ENCODE measurements at regions not wholly inside any gene's neighbourhood (a gene's known extent, or its start where the extent isn't known, plus 50 kb on each side); places are given as distances from the start of the nearest gene placed in this dataset.

GRCh38 chr9:129493706-129494047 lies 127.2 kb downstream of the C9orf50 start:
- TF ChIP-seq PATZ1 (CRISPR knock-in tag; IDR thresholded peaks at IDR 0.05; ENCODE audit: borderline replicate concordance), result no peak
- no peak for TF ChIP-seq ZFP3 (CRISPR knock-in tag; IDR thresholded peaks at IDR 0.05)
- no peak for TF ChIP-seq TCF4 (CRISPR knock-in tag; IDR thresholded peaks at IDR 0.05; ENCODE audit: borderline replicate concordance)
- no peak for TF ChIP-seq CSRNP3 (CRISPR knock-in tag; IDR thresholded peaks at IDR 0.05)
- no peak for TF ChIP-seq ZNF70 (CRISPR knock-in tag; IDR thresholded peaks at IDR 0.05)
- no peak for TF ChIP-seq RARB (CRISPR knock-in tag; IDR thresholded peaks at IDR 0.05)
- TF ChIP-seq BACH2 (CRISPR knock-in tag; IDR thresholded peaks at IDR 0.05; ENCODE audit: borderline replicate concordance), result no peak
- TF ChIP-seq CREB5 (CRISPR knock-in tag; IDR thresholded peaks at IDR 0.05; ENCODE audit: low read depth), result no peak
- no peak for TF ChIP-seq POU6F1 (CRISPR knock-in tag; IDR thresholded peaks at IDR 0.05; ENCODE audit: borderline replicate concordance, low read depth)
- no peak for TF ChIP-seq ISL1 (CRISPR knock-in tag; IDR thresholded peaks at IDR 0.05)
- no peak for TF ChIP-seq TSHZ2 (CRISPR knock-in tag; IDR thresholded peaks at IDR 0.05)
- no peak for TF ChIP-seq ZNF565 (CRISPR knock-in tag; conservative IDR thresholded peaks at IDR 0.05; ENCODE audit: low read depth)
- no peak for TF ChIP-seq ZC3H10 (CRISPR knock-in tag; IDR thresholded peaks at IDR 0.05)
- no peak for TF ChIP-seq ZNF8 (CRISPR knock-in tag; IDR thresholded peaks at IDR 0.05)
- TF ChIP-seq ARNTL (CRISPR knock-in tag; IDR thresholded peaks at IDR 0.05; ENCODE audit: borderline replicate concordance, low read depth), result no peak
- TF ChIP-seq CSDC2 (CRISPR knock-in tag; IDR thresholded peaks at IDR 0.05), result no peak
- TF ChIP-seq SNAI2 (CRISPR knock-in tag; IDR thresholded peaks at IDR 0.05), result no peak
- no peak for TF ChIP-seq GLIS3 (CRISPR knock-in tag; IDR thresholded peaks at IDR 0.05)
- ATAC-seq, result no peak

- no peak for ATAC-seq
- TF ChIP-seq POU6F1 (CRISPR knock-in tag; IDR thresholded peaks at IDR 0.05; ENCODE audit: borderline replicate concordance, low read depth), result no peak
- TF ChIP-seq BACH2 (CRISPR knock-in tag; IDR thresholded peaks at IDR 0.05; ENCODE audit: borderline replicate concordance), result no peak
- no peak for TF ChIP-seq GLIS3 (CRISPR knock-in tag; IDR thresholded peaks at IDR 0.05)
- no peak for TF ChIP-seq CSRNP3 (CRISPR knock-in tag; IDR thresholded peaks at IDR 0.05)
- TF ChIP-seq PATZ1 (CRISPR knock-in tag; IDR thresholded peaks at IDR 0.05; ENCODE audit: borderline replicate concordance), result no peak
- TF ChIP-seq ZFP3 (CRISPR knock-in tag; IDR thresholded peaks at IDR 0.05), result no peak
- no peak for TF ChIP-seq TOX (CRISPR knock-in tag; IDR thresholded peaks at IDR 0.05; ENCODE audit: borderline replicate concordance)
- TF ChIP-seq SNAI2 (CRISPR knock-in tag; IDR thresholded peaks at IDR 0.05), result no peak
- no peak for TF ChIP-seq TSHZ2 (CRISPR knock-in tag; IDR thresholded peaks at IDR 0.05)
- TF ChIP-seq TCF4 (CRISPR knock-in tag; IDR thresholded peaks at IDR 0.05; ENCODE audit: borderline replicate concordance), result no peak
- TF ChIP-seq ISL1 (CRISPR knock-in tag; IDR thresholded peaks at IDR 0.05), result no peak
- no peak for TF ChIP-seq ZNF565 (CRISPR knock-in tag; conservative IDR thresholded peaks at IDR 0.05; ENCODE audit: low read depth)
- no peak for TF ChIP-seq ZNF70 (CRISPR knock-in tag; IDR thresholded peaks at IDR 0.05)
Measured at GRCh38 chr9:129493002-129493705, 127.7 kb downstream of the C9orf50 start.

All from SK-N-SH treated with all-trans-retinoic acid at 6 μM for 48 hours (cell line).